Gastroesophageal sphincter (tissue), 4 donors: ENCODE measurements at regions not wholly inside any gene's neighbourhood (a gene's known extent, or its start where the extent isn't known, plus 50 kb on each side); places are given as distances from the start of the nearest gene placed in this dataset.

Experiments used
- ATAC-seq: fragments of 150-250 bp; one replicate; pipeline ENCODE4 v1.9.1; 2016; ENCODE audit warnings: mild to moderate bottlenecking, moderate library complexity
- H3K27ac ChIP-seq, 4 donors: fragments of 200-600 bp; sonication (generic) in 3 of 4; 1 replicate in 3 of 4; 2 replicates in 1 of 4; pipeline ENCODE4 v1.5.1; 2016 to 2019
- H3K27me3 ChIP-seq: fragments of 200-600 bp; sonication (generic); one replicate; pipeline ENCODE4 v1.5.1; 2019
- H3K36me3 ChIP-seq, 2 donors: fragments of 200-600 bp; sonication (generic); one replicate each; pipeline ENCODE4 v1.5.1; 2019; ENCODE audit warnings: control low read depth in 1 of 2
- H3K4me1 ChIP-seq, 3 donors: fragments of 200-600 bp; sonication (generic); 1 replicate in 2 of 3; 2 replicates in 1 of 3; pipeline ENCODE4 v1.5.1; 2016 to 2019; ENCODE audit warnings: control low read depth in 2 of 3
- H3K4me3 ChIP-seq, 2 donors: fragments of 200-600 bp; sonication (generic); one replicate each; pipeline ENCODE4 v1.5.1; 2019; ENCODE audit warnings: mild to moderate bottlenecking in 1 of 2, moderate library complexity in 1 of 2
- H3K9me3 ChIP-seq, 3 donors: fragments of 200-600 bp; sonication (generic); one replicate each; pipeline ENCODE4 v1.5.1; 2017 to 2019; ENCODE audit warnings: control low read depth in 2 of 3
- CTCF ChIP-seq, 4 experiments: fragments of 200-600 bp in 2 of 4; fragments of 450-650 bp in 2 of 4; sonication (generic) in 1 of 4; IDR thresholded peaks; one replicate each; pipeline ENCODE4 v1.5.1; 2017 to 2019; ENCODE audit warnings: antibody characterized with exemption in 4 of 4, mild to moderate bottlenecking in 2 of 4, moderate library complexity in 2 of 4
- EP300 ChIP-seq: sonication (generic); formaldehyde crosslinking; IDR thresholded peaks from one replicate; pipeline ENCODE4 v1.6.1; 2017; ENCODE audit warnings: antibody characterized with exemption, mild to moderate bottlenecking
- POLR2A ChIP-seq, 2 donors: fragments of 450-650 bp; IDR thresholded peaks; one replicate each; pipeline ENCODE4 v1.6.1; 2017; ENCODE audit warnings: antibody characterized with exemption in 2 of 2, mild to moderate bottlenecking in 2 of 2, moderate library complexity in 1 of 2
- POLR2AphosphoS5 ChIP-seq: sonication (generic); formaldehyde crosslinking; IDR thresholded peaks from one replicate; pipeline ENCODE4 v1.6.1; 2017; ENCODE audit warnings: antibody characterized with exemption
- WGBS, 2 donors: methylation state at CpG; one replicate each; pipeline ENCODE4 v1.1.5; 2018; ENCODE audit warnings: low coverage in 1 of 2; 5-methylcytosine and 5-hydroxymethylcytosine counted together

- Histone ChIP-seq H3K27me3 (peaks cover 5% of the 10 kb centered on the region), H3K4me3 (no peak overlapping the region), H3K36me3 (no peaks in the 10 kb centered on the region), H3K27ac (no peak overlapping the region), H3K9me3 (no peaks in the 10 kb centered on the region), H3K4me1 (no peaks in the 10 kb centered on the region)
- no peak for ATAC-seq
- TF ChIP-seq POLR2AphosphoS5 (no peak), CTCF (IDR thresholded peaks at IDR 0.05) (peak in 1 of 4 experiments; percentile 30), EP300 (no peak), POLR2A (IDR thresholded peaks at IDR 0.05) (no peak)
Observed at GRCh38 chr7:127514499-127514898, 70.9 kb downstream of the GCC1 start.

GRCh38 chr7:127513311-127513710, 72.1 kb downstream of the GCC1 start:
- no peak for ATAC-seq
- Histone ChIP-seq H3K4me1 (no peaks in the 10 kb centered on the region), H3K27me3 (peaks cover 5% of the 10 kb centered on the region), H3K36me3 (no peaks in the 10 kb centered on the region), H3K4me3 (no peak overlapping the region), H3K27ac (no peak overlapping the region), H3K9me3 (no peaks in the 10 kb centered on the region)
- TF ChIP-seq EP300 = no peak
- TF ChIP-seq CTCF (IDR thresholded peaks at IDR 0.05) = no peak
- TF ChIP-seq POLR2A (IDR thresholded peaks at IDR 0.05) = no peak
- TF ChIP-seq POLR2AphosphoS5 = no peak
- WGBS, 2 donors = 68 to 79% methylated on average over 4 to 11 of the region's 11 CpGs

GRCh38 chr7:127512663-127513062, 72.7 kb downstream of the GCC1 start:
- no peak overlapping the region for H3K27ac ChIP-seq
- H3K9me3 ChIP-seq = no peaks in the 10 kb centered on the region
- H3K4me1 ChIP-seq = no peaks in the 10 kb centered on the region
- no peak for TF ChIP-seq CTCF (IDR thresholded peaks at IDR 0.05)
- no peak for TF ChIP-seq EP300
- TF ChIP-seq POLR2A (IDR thresholded peaks at IDR 0.05) = no peak
- TF ChIP-seq POLR2AphosphoS5 = no peak
- H3K27me3 ChIP-seq = peaks cover 5% of the 10 kb centered on the region
- ATAC-seq = no peak
- H3K4me3 ChIP-seq = no peak overlapping the region
- 60 to 64% methylated on average over 1 to 6 of the region's 6 CpGs for WGBS, 2 donors
- no peaks in the 10 kb centered on the region for H3K36me3 ChIP-seq

- Histone ChIP-seq H3K36me3 (no peaks in the 10 kb centered on the region), H3K4me3 (no peak overlapping the region), H3K9me3 (peaks cover 0 to 8% (median 0%) of the 10 kb centered on the region in 3 donors), H3K27ac (no peak overlapping the region), H3K4me1 (no peaks in the 10 kb centered on the region), H3K27me3 (peaks cover 3% of the 10 kb centered on the region)
- ATAC-seq = no peak
- TF ChIP-seq CTCF (IDR thresholded peaks at IDR 0.05) (peak in 1 of 4 experiments; percentile 37), EP300 (no peak)
- WGBS, 2 donors = 25 to 42% methylated on average over 3 of the region's 4 CpGs
Observed at GRCh38 chr7:127504715-127505114, 80.7 kb downstream of the GCC1 start.

- peaks cover 0 to 8% (median 0%) of the 10 kb centered on the region in 3 donors for H3K9me3 ChIP-seq
- WGBS, 2 donors = 80 to 86% methylated on average over 4 of the region's 4 CpGs
- ATAC-seq = no peak
- no peaks in the 10 kb centered on the region for H3K4me1 ChIP-seq
- no peaks in the 10 kb centered on the region for H3K36me3 ChIP-seq
- no peak for TF ChIP-seq EP300
- no peak for TF ChIP-seq POLR2AphosphoS5
- TF ChIP-seq CTCF (IDR thresholded peaks at IDR 0.05) = no peak
- TF ChIP-seq POLR2A (IDR thresholded peaks at IDR 0.05) = no peak
- no peaks in the 10 kb centered on the region for H3K27me3 ChIP-seq
- H3K27ac ChIP-seq = no peak overlapping the region
- no peak overlapping the region for H3K4me3 ChIP-seq
Observed at GRCh38 chr7:127501817-127502216, 83.6 kb downstream of the GCC1 start.
